ENCODE measurements at regions not wholly inside any gene's neighbourhood (a gene's known extent, or its start where the extent isn't known, plus 50 kb on each side); places are given as distances from the start of the nearest gene placed in this dataset.

- no peak overlapping the region for H3K27ac ChIP-seq
- intact Hi-C loops (cut with DNase I): no loop called here
- H3K4me3 ChIP-seq (replicated peaks in 1 of 3): no peak overlapping the region
- DNase-seq: no peak
- no peaks in the 10 kb centered on the region for H3K9me3 ChIP-seq
- H3K36me3 ChIP-seq: no peaks in the 10 kb centered on the region
- no peaks in the 10 kb centered on the region for H3K4me1 ChIP-seq
- no peak for TF ChIP-seq POLR2A (IDR thresholded peaks at IDR 0.05)
- H3K27me3 ChIP-seq: no peaks in the 10 kb centered on the region
- whole genome bisulfite sequencing, 2 donors: 56 to 65% methylated on average over 4 of the region's 4 CpGs
These were observed 148.0 kb downstream of the TSEN15 start for GRCh38 chr1:184199438-184200085.

GRCh38 chr1:184208622-184209021, 157.1 kb downstream of the TSEN15 start:
- Histone ChIP-seq H3K27ac (no peak overlapping the region), H3K27me3 (no peaks in the 10 kb centered on the region), H3K36me3 (no peaks in the 10 kb centered on the region), H3K4me3 (replicated peaks in 1 of 3) (no peak overlapping the region), H3K9me3 (no peaks in the 10 kb centered on the region), H3K4me1 (peaks cover 0 to 6% of the 10 kb centered on the region in 2 donors)
- intact Hi-C loops (cut with DNase I): no loop called here
- DNase-seq: no peak
- 81 to 85% methylated on average over 2 of the region's 2 CpGs for WGBS, 2 donors
- TF ChIP-seq POLR2A (IDR thresholded peaks at IDR 0.05): no peak
- TF ChIP-seq CTCF (IDR thresholded peaks at IDR 0.05): no peak

GRCh38 chr1:184210031-184210430, 158.5 kb downstream of the TSEN15 start:
- DNase-seq: peak; percentile 67 to 68
- 38 to 43% methylated on average over 2 of the region's 2 CpGs for WGBS, 2 donors
- intact Hi-C loops (cut with DNase I): no loop called here

GRCh38 chr1:184210862-184211261, 159.3 kb downstream of the TSEN15 start:
- 91 to 92% methylated on average over 6 of the region's 6 CpGs for WGBS, 2 donors
- no peak for DNase-seq
- TF ChIP-seq POLR2A (IDR thresholded peaks at IDR 0.05) (no peak), CTCF (IDR thresholded peaks at IDR 0.05) (no peak)
- intact Hi-C loops (cut with DNase I): no loop called here
- peaks cover 0 to 6% of the 10 kb centered on the region in 2 donors for H3K4me1 ChIP-seq
- H3K4me3 ChIP-seq (replicated peaks in 1 of 3): no peak overlapping the region
- no peaks in the 10 kb centered on the region for H3K9me3 ChIP-seq
- no peaks in the 10 kb centered on the region for H3K27me3 ChIP-seq
- H3K27ac ChIP-seq: no peak overlapping the region
- H3K36me3 ChIP-seq: no peaks in the 10 kb centered on the region

More at GRCh38 chr1:184210031-184210430, 158.5 kb downstream of the TSEN15 start:
- H3K9me3 ChIP-seq: no peaks in the 10 kb centered on the region
- H3K36me3 ChIP-seq: no peaks in the 10 kb centered on the region
- no peak overlapping the region for H3K4me3 ChIP-seq (replicated peaks in 1 of 3)
- peaks cover 0 to 6% of the 10 kb centered on the region in 2 donors for H3K4me1 ChIP-seq
- H3K27me3 ChIP-seq: no peaks in the 10 kb centered on the region
- no peak for TF ChIP-seq CTCF (IDR thresholded peaks at IDR 0.05)
- TF ChIP-seq POLR2A (IDR thresholded peaks at IDR 0.05): no peak
- H3K27ac ChIP-seq: peak overlapping the region in 1 of 3 donors; percentile 41

GRCh38 chr1:184212649-184213314, 161.3 kb downstream of the TSEN15 start:
- Histone ChIP-seq H3K4me3 (replicated peaks in 1 of 3) (no peak overlapping the region), H3K4me1 (peaks cover 0 to 6% of the 10 kb centered on the region in 2 donors), H3K36me3 (no peaks in the 10 kb centered on the region), H3K27me3 (no peaks in the 10 kb centered on the region), H3K27ac (no peak overlapping the region), H3K9me3 (no peaks in the 10 kb centered on the region)
- 79% methylated on average over 7 of the region's 7 CpGs for WGBS, 2 donors
- TF ChIP-seq POLR2A (IDR thresholded peaks at IDR 0.05): no peak
- no peak for TF ChIP-seq CTCF (IDR thresholded peaks at IDR 0.05)
- intact Hi-C loops (cut with DNase I): no loop called here
- no peak for DNase-seq

All from thyroid gland (tissue), 4 donors.